Lung (tissue), 11 donors: ENCODE measurements at regions not wholly inside any gene's neighbourhood (a gene's known extent, or its start where the extent isn't known, plus 50 kb on each side); places are given as distances from the start of the nearest gene placed in this dataset.

Experiments
- ATAC-seq: fragments of 200-7000 bp; cut with Tn5 transposase; one replicate; pipeline ENCODE4 v1.9.1; 2020; ENCODE audit warnings: moderate number of reproducible peaks; ENCODE audit not compliant: insufficient read depth, low FRiP score
- DNase-seq, 3 donors: peaks; one replicate each; pipeline ENCODE4 v3.0.0-alpha.2; 2013 to 2017
- H3K27ac ChIP-seq, 2 donors: one replicate each; pipeline ENCODE4 v1.5.1; 2013; ENCODE audit warnings: mild to moderate bottlenecking in 2 of 2, moderate library complexity in 2 of 2, control low read depth in 1 of 2, inconsistent platforms in 1 of 2, low read depth in 1 of 2, low read length in 1 of 2
- H3K27me3 ChIP-seq, 3 donors: one replicate each; pipeline ENCODE4 v1.5.1; 2013; ENCODE audit warnings: low read length in 2 of 3; ENCODE audit not compliant: control insufficient read depth in 3 of 3, insufficient read depth in 3 of 3
- H3K36me3 ChIP-seq, 4 donors: one replicate each; pipeline ENCODE4 v1.5.1; 2013; ENCODE audit warnings: low read length in 4 of 4, mild to moderate bottlenecking in 1 of 4, moderate library complexity in 1 of 4; ENCODE audit not compliant: control insufficient read depth in 4 of 4, insufficient read depth in 4 of 4
- H3K4me1 ChIP-seq, 5 donors: one replicate each; pipeline ENCODE4 v1.5.1; 2013; ENCODE audit warnings: low read length in 5 of 5, mild to moderate bottlenecking in 2 of 5, moderate library complexity in 1 of 5; ENCODE audit not compliant: control insufficient read depth in 5 of 5, insufficient read depth in 5 of 5
- H3K4me3 ChIP-seq: one replicate; pipeline ENCODE4 v1.5.1; 2013; ENCODE audit warnings: mild to moderate bottlenecking, control low read depth, moderate library complexity
- H3K9ac ChIP-seq, 2 donors: one replicate each; pipeline ENCODE4 v1.5.1; 2013; ENCODE audit warnings: low read length in 2 of 2, control low read depth in 1 of 2; ENCODE audit not compliant: insufficient read depth in 1 of 2
- H3K9me3 ChIP-seq, 4 donors: one replicate each; pipeline ENCODE4 v1.5.1; 2013; ENCODE audit warnings: low read length in 3 of 4, mild to moderate bottlenecking in 1 of 4, moderate library complexity in 1 of 4; ENCODE audit not compliant: control insufficient read depth in 4 of 4, insufficient read depth in 3 of 4
- CTCF ChIP-seq: IDR thresholded peaks from 2 replicates; pipeline ENCODE4 v1.5.1; 2012; ENCODE audit warnings: mild to moderate bottlenecking; ENCODE audit errors: control extremely low read depth, extremely low read depth
- whole genome bisulfite sequencing, 2 donors: extraction: QIAGEN DNeasy Blood & Tissue Kit; methylation state at CpG; one replicate each; pipeline ENCODE4 v1.1.7; 2013; 5-methylcytosine and 5-hydroxymethylcytosine counted together
- donor health status: control.
- donor health status: control.
- donor health status: Bipolar disorder and iron deficiency.
- donor health status: healthy.
- donor health status: DM: yes; HTN: yes; CAD: no.

- H3K27me3 ChIP-seq: no peaks in the 10 kb centered on the region
- TF ChIP-seq CTCF: no peak
- no peaks in the 10 kb centered on the region for H3K9me3 ChIP-seq
- H3K9ac ChIP-seq: no peak overlapping the region
- H3K4me1 ChIP-seq: peaks cover 0 to 4% (median 0%) of the 10 kb centered on the region in 5 donors
- DNase-seq (no peak), ATAC-seq (no peak)
- no peak overlapping the region for H3K4me3 ChIP-seq
- H3K36me3 ChIP-seq: no peaks in the 10 kb centered on the region
- WGBS, 2 donors: 77 to 90% methylated on average over 6 of the region's 6 CpGs
- H3K27ac ChIP-seq: no peak overlapping the region
These were observed 303.5 kb downstream of the PLK2 start for GRCh38 chr5:58156361-58156760.

- no peak overlapping the region for H3K9ac ChIP-seq
- H3K36me3 ChIP-seq: no peaks in the 10 kb centered on the region
- ATAC-seq (no peak), DNase-seq (no peak)
- H3K27me3 ChIP-seq: no peaks in the 10 kb centered on the region
- peaks cover 0 to 7% (median 0%) of the 10 kb centered on the region in 5 donors for H3K4me1 ChIP-seq
- H3K27ac ChIP-seq: no peak overlapping the region
- no peaks in the 10 kb centered on the region for H3K9me3 ChIP-seq
- no peak overlapping the region for H3K4me3 ChIP-seq
- no peak for TF ChIP-seq CTCF
- WGBS, 2 donors: 61 to 67% methylated on average over 7 of the region's 7 CpGs
These were observed 306.6 kb downstream of the PLK2 start for GRCh38 chr5:58153255-58153654.

GRCh38 chr5:58151414-58151813 is 308.5 kb downstream of the PLK2 start:
- ATAC-seq (no peak), DNase-seq (no peak)
- WGBS, 2 donors: 88 to 96% methylated on average over 1 of the region's 1 CpG
- Histone ChIP-seq H3K27ac (no peak overlapping the region), H3K4me3 (no peak overlapping the region), H3K9me3 (no peaks in the 10 kb centered on the region), H3K27me3 (no peaks in the 10 kb centered on the region), H3K4me1 (peaks cover 0 to 3% (median 0%) of the 10 kb centered on the region in 5 donors), H3K36me3 (no peaks in the 10 kb centered on the region), H3K9ac (no peak overlapping the region)
- no peak for TF ChIP-seq CTCF

- no peak for TF ChIP-seq CTCF
- DNase-seq: no peak
- Histone ChIP-seq H3K36me3 (no peaks in the 10 kb centered on the region), H3K27ac (no peak overlapping the region), H3K4me1 (peaks cover 0 to 3% (median 0%) of the 10 kb centered on the region in 5 donors), H3K9me3 (no peaks in the 10 kb centered on the region), H3K4me3 (no peak overlapping the region), H3K9ac (no peak overlapping the region), H3K27me3 (no peaks in the 10 kb centered on the region)
- 97 to 98% methylated on average over 2 of the region's 2 CpGs for WGBS, 2 donors
- ATAC-seq: no peak
These were observed 309.0 kb downstream of the PLK2 start for GRCh38 chr5:58150926-58151325.
